ENCODE measurements at regions not wholly inside any gene's neighbourhood (a gene's known extent, or its start where the extent isn't known, plus 50 kb on each side); places are given as distances from the start of the nearest gene placed in this dataset.
"Not testable (repeated sequence)": the region's sequence is repeated elsewhere in the genome, so short reads cannot be mapped to it uniquely, and the experiment has no call there.

GRCh38 chr2:121832412-121833357 is 77.2 kb downstream of the TSN start:
- no peaks in the 10 kb centered on the region for H3K36me3 ChIP-seq (ENCODE audit: control insufficient read depth, insufficient read depth, low read length)
- H3K27me3 ChIP-seq (ENCODE audit: control insufficient read depth, insufficient read depth, low read length, poor library complexity, severe bottlenecking), result no peaks in the 10 kb centered on the region
- H3K27ac ChIP-seq (ENCODE audit: insufficient read depth, low read depth, low read length, poor library complexity, severe bottlenecking), result no peak overlapping the region
- H3K9me3 ChIP-seq (ENCODE audit: control insufficient read depth, low read length), result no peaks in the 10 kb centered on the region
- H3K4me3 ChIP-seq (ENCODE audit: insufficient read depth, low read depth, low read length), result no peak overlapping the region
- peaks cover 5% of the 10 kb centered on the region for H3K4me1 ChIP-seq (ENCODE audit: control insufficient read depth, insufficient read depth, low read length)
- 73% methylated on average over 14 of the region's 14 CpGs for WGBS, 2 experiments

- Histone ChIP-seq H3K27ac (ENCODE audit: insufficient read depth, low read depth, low read length, poor library complexity, severe bottlenecking) (no peak overlapping the region), H3K27me3 (ENCODE audit: control insufficient read depth, insufficient read depth, low read length, poor library complexity, severe bottlenecking) (no peaks in the 10 kb centered on the region), H3K36me3 (ENCODE audit: control insufficient read depth, insufficient read depth, low read length) (no peaks in the 10 kb centered on the region), H3K4me1 (ENCODE audit: control insufficient read depth, insufficient read depth, low read length) (peaks cover 5% of the 10 kb centered on the region), H3K9me3 (ENCODE audit: control insufficient read depth, low read length) (no peaks in the 10 kb centered on the region), H3K4me3 (ENCODE audit: insufficient read depth, low read depth, low read length) (no peak overlapping the region)
- WGBS, 2 experiments, result 85 to 88% methylated on average over 4 of the region's 4 CpGs
These were observed 77.9 kb downstream of the TSN start for GRCh38 chr2:121833358-121833723.

DNA sequence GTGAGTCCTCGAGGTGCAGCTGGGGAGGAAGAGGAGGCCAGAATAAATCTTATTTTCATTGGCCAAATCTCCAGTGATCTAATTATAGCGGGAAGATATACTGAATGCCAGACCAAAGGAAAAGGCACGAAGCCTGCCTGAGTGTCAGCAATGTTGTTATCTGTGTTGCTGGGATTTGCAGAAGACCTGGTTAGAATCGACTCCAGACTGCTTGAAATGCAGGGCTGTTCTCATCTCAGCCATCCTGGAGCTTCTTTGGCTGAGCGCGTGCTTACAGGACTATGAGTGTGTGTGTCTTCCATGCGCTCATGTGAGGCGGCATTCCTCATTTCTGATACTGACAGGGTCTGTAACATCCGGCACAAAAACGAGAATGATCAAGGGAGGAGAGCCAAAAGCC is 81.2 kb downstream of the TSN start:
- H3K27me3 ChIP-seq (ENCODE audit: control insufficient read depth, insufficient read depth, low read length, poor library complexity, severe bottlenecking), result no peaks in the 10 kb centered on the region
- H3K27ac ChIP-seq (ENCODE audit: insufficient read depth, low read depth, low read length, poor library complexity, severe bottlenecking), result no peak overlapping the region
- no peaks in the 10 kb centered on the region for H3K36me3 ChIP-seq (ENCODE audit: control insufficient read depth, insufficient read depth, low read length)
- 93 to 96% methylated on average over 10 of the region's 10 CpGs for WGBS, 2 experiments
- peaks cover 5% of the 10 kb centered on the region for H3K4me1 ChIP-seq (ENCODE audit: control insufficient read depth, insufficient read depth, low read length)
- H3K9me3 ChIP-seq (ENCODE audit: control insufficient read depth, low read length), result peaks cover 2% of the 10 kb centered on the region
- H3K4me3 ChIP-seq (ENCODE audit: insufficient read depth, low read depth, low read length), result no peak overlapping the region

DNA sequence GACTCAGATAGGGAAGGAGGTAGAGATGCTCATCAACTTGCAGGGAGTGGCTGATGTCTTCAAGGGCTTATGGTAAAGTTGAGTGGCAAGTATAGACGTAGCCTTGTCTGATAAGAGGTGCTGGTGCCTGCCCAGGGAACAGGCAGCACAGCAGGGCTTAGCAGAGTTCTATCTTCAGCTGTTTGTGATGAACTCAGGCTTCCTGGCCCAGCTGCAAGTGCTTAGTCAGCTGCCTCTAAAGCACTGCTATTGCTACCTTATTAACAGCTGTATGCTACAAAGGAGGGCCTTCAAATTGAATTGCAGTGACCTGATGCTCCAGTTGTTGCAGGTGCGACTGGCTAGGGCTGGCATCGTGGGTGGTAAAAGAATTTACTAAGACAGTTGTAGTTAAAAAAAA is 82.1 kb downstream of the TSN start:
- Histone ChIP-seq H3K36me3 (ENCODE audit: control insufficient read depth, insufficient read depth, low read length) (no peaks in the 10 kb centered on the region), H3K27me3 (ENCODE audit: control insufficient read depth, insufficient read depth, low read length, poor library complexity, severe bottlenecking) (no peaks in the 10 kb centered on the region), H3K4me1 (ENCODE audit: control insufficient read depth, insufficient read depth, low read length) (peaks cover 4% of the 10 kb centered on the region), H3K9me3 (ENCODE audit: control insufficient read depth, low read length) (peaks cover 2% of the 10 kb centered on the region), H3K4me3 (ENCODE audit: insufficient read depth, low read depth, low read length) (no peak overlapping the region), H3K27ac (ENCODE audit: insufficient read depth, low read depth, low read length, poor library complexity, severe bottlenecking) (no peak overlapping the region)
- 92% methylated on average over 3 of the region's 3 CpGs for WGBS, 2 experiments

- H3K27me3 ChIP-seq (ENCODE audit: control insufficient read depth, insufficient read depth, low read length, poor library complexity, severe bottlenecking), result no peaks in the 10 kb centered on the region
- H3K9me3 ChIP-seq (ENCODE audit: control insufficient read depth, low read length), result peaks cover 2% of the 10 kb centered on the region
- H3K36me3 ChIP-seq (ENCODE audit: control insufficient read depth, insufficient read depth, low read length), result no peaks in the 10 kb centered on the region
- H3K4me1 ChIP-seq (ENCODE audit: control insufficient read depth, insufficient read depth, low read length), result no peaks in the 10 kb centered on the region
- no peak overlapping the region for H3K4me3 ChIP-seq (ENCODE audit: insufficient read depth, low read depth, low read length)
- 100% methylated on average over 2 of the region's 2 CpGs; no CpG with 5 or more reads in 1 of the 2 experiments for WGBS, 2 experiments
- H3K27ac ChIP-seq (ENCODE audit: insufficient read depth, low read depth, low read length, poor library complexity, severe bottlenecking), result no peak overlapping the region
These were observed 83.1 kb downstream of the TSN start for GRCh38 chr2:121838551-121838950.

GRCh38 chr2:121839584-121839983 is 84.1 kb downstream of the TSN start:
- no peak overlapping the region for H3K4me3 ChIP-seq (ENCODE audit: insufficient read depth, low read depth, low read length)
- no peaks in the 10 kb centered on the region for H3K4me1 ChIP-seq (ENCODE audit: control insufficient read depth, insufficient read depth, low read length)
- H3K27ac ChIP-seq (ENCODE audit: insufficient read depth, low read depth, low read length, poor library complexity, severe bottlenecking), result no peak overlapping the region
- H3K27me3 ChIP-seq (ENCODE audit: control insufficient read depth, insufficient read depth, low read length, poor library complexity, severe bottlenecking), result no peaks in the 10 kb centered on the region
- peaks cover 2% of the 10 kb centered on the region for H3K9me3 ChIP-seq (ENCODE audit: control insufficient read depth, low read length)
- H3K36me3 ChIP-seq (ENCODE audit: control insufficient read depth, insufficient read depth, low read length), result no peaks in the 10 kb centered on the region
- WGBS, 2 experiments, result 92 to 94% methylated on average over 3 of the region's 3 CpGs

GRCh38 chr2:121849236-121849635 is 93.8 kb downstream of the TSN start:
- Histone ChIP-seq H3K4me1 (ENCODE audit: control insufficient read depth, insufficient read depth, low read length) (no peaks in the 10 kb centered on the region), H3K36me3 (ENCODE audit: control insufficient read depth, insufficient read depth, low read length) (no peaks in the 10 kb centered on the region)
- 91% methylated on average over 2 of the region's 2 CpGs for WGBS, 2 experiments

GRCh38 chr2:121853149-121853548 is 97.7 kb downstream of the TSN start:
- 94 to 97% methylated on average over 1 of the region's 1 CpG for WGBS, 2 experiments
- H3K27ac ChIP-seq (ENCODE audit: insufficient read depth, low read depth, low read length, poor library complexity, severe bottlenecking); H3K36me3 ChIP-seq (ENCODE audit: control insufficient read depth, insufficient read depth, low read length); H3K4me1 ChIP-seq (ENCODE audit: control insufficient read depth, insufficient read depth, low read length); H3K4me3 ChIP-seq (ENCODE audit: insufficient read depth, low read depth, low read length); H3K27me3 ChIP-seq (ENCODE audit: control insufficient read depth, insufficient read depth, low read length, poor library complexity, severe bottlenecking); H3K9me3 ChIP-seq (ENCODE audit: control insufficient read depth, low read length): not testable (repeated sequence)

More at GRCh38 chr2:121849236-121849635, 93.8 kb downstream of the TSN start:
- no peaks in the 10 kb centered on the region for H3K9me3 ChIP-seq (ENCODE audit: control insufficient read depth, low read length)
- no peak overlapping the region for H3K27ac ChIP-seq (ENCODE audit: insufficient read depth, low read depth, low read length, poor library complexity, severe bottlenecking)
- no peak overlapping the region for H3K4me3 ChIP-seq (ENCODE audit: insufficient read depth, low read depth, low read length)
- no peaks in the 10 kb centered on the region for H3K27me3 ChIP-seq (ENCODE audit: control insufficient read depth, insufficient read depth, low read length, poor library complexity, severe bottlenecking)

DNA sequence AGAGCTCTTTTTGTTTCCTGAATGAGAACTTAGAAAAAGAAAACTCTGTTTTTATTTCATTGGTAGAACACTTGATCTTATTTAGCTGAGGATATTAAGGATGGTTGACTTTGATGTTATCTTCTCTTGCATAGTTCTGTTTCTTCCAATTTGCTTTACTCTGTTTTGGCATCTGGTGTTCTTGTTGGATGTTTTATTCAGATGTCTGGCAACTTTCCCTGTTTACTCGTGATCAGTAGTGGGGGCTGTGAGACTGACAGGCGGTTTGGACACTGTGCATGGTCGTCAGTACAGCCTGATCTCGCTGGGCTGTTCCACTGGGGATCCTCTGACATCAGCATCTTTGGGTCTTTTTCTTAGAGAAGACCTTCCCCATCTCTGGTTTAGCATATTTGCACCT is 100.1 kb downstream of the TSN start:
- Histone ChIP-seq H3K27ac (ENCODE audit: insufficient read depth, low read depth, low read length, poor library complexity, severe bottlenecking) (no peak overlapping the region), H3K4me3 (ENCODE audit: insufficient read depth, low read depth, low read length) (no peak overlapping the region), H3K9me3 (ENCODE audit: control insufficient read depth, low read length) (no peaks in the 10 kb centered on the region), H3K4me1 (ENCODE audit: control insufficient read depth, insufficient read depth, low read length) (no peaks in the 10 kb centered on the region), H3K27me3 (ENCODE audit: control insufficient read depth, insufficient read depth, low read length, poor library complexity, severe bottlenecking) (no peaks in the 10 kb centered on the region), H3K36me3 (ENCODE audit: control insufficient read depth, insufficient read depth, low read length) (no peaks in the 10 kb centered on the region)
- WGBS, 2 experiments, result 88 to 91% methylated on average over 4 of the region's 4 CpGs

DNA sequence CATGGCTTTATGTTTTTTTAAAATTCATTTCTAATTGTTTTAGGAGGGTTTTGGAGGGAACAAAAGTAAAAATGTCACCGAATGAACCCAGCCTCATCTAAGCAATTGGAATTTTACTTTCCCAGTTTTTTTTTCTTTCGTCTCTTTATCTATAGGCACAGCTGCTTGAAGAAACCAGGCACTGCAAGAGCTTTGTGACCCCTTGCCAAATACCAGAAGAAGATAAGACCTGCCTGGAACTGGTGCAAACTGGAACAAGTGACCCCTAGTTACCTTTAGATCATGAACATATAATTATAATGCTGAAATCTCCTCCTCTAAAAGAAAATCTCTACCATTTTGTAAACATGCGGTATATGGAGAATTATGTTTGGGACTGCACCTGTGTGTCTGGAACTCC is 100.9 kb downstream of the TSN start:
- Histone ChIP-seq H3K4me3 (ENCODE audit: insufficient read depth, low read depth, low read length) (no peak overlapping the region), H3K9me3 (ENCODE audit: control insufficient read depth, low read length) (no peaks in the 10 kb centered on the region), H3K27me3 (ENCODE audit: control insufficient read depth, insufficient read depth, low read length, poor library complexity, severe bottlenecking) (no peaks in the 10 kb centered on the region), H3K36me3 (ENCODE audit: control insufficient read depth, insufficient read depth, low read length) (no peaks in the 10 kb centered on the region), H3K27ac (ENCODE audit: insufficient read depth, low read depth, low read length, poor library complexity, severe bottlenecking) (no peak overlapping the region), H3K4me1 (ENCODE audit: control insufficient read depth, insufficient read depth, low read length) (no peaks in the 10 kb centered on the region)
- 87 to 97% methylated on average over 3 of the region's 3 CpGs for WGBS, 2 experiments

Data from ectodermal cell (in vitro differentiated cells).